ENCODE measurements at regions not wholly inside any gene's neighbourhood (a gene's known extent, or its start where the extent isn't known, plus 50 kb on each side); places are given as distances from the start of the nearest gene placed in this dataset.

- no peak for ATAC-seq
- TF ChIP-seq ZNF8 (CRISPR knock-in tag; IDR thresholded peaks at IDR 0.05) (no peak), BACH2 (CRISPR knock-in tag; IDR thresholded peaks at IDR 0.05; ENCODE audit: borderline replicate concordance) (no peak), PATZ1 (CRISPR knock-in tag; IDR thresholded peaks at IDR 0.05; ENCODE audit: borderline replicate concordance) (no peak)
Measured at GRCh38 chr5:89087128-89087527, 204.1 kb upstream of the MEF2C start.

GRCh38 chr5:89086390-89087086 lies 203.6 kb upstream of the MEF2C start:
- no peak for ATAC-seq
- TF ChIP-seq CSRNP3 (CRISPR knock-in tag; IDR thresholded peaks at IDR 0.05): no peak
- TF ChIP-seq GLIS3 (CRISPR knock-in tag; IDR thresholded peaks at IDR 0.05): no peak
- TF ChIP-seq SNAI2 (CRISPR knock-in tag; IDR thresholded peaks at IDR 0.05): no peak
- no peak for TF ChIP-seq TCF4 (CRISPR knock-in tag; IDR thresholded peaks at IDR 0.05; ENCODE audit: borderline replicate concordance)
- TF ChIP-seq ZFP30 (CRISPR knock-in tag; IDR thresholded peaks at IDR 0.05): no peak
- no peak for TF ChIP-seq ZNF8 (CRISPR knock-in tag; IDR thresholded peaks at IDR 0.05)
- no peak for TF ChIP-seq ZFP3 (CRISPR knock-in tag; IDR thresholded peaks at IDR 0.05)
- no peak for TF ChIP-seq CSDC2 (CRISPR knock-in tag; IDR thresholded peaks at IDR 0.05)
- no peak for TF ChIP-seq PPARA (CRISPR knock-in tag; IDR thresholded peaks at IDR 0.05; ENCODE audit: borderline replicate concordance)
- TF ChIP-seq ISL1 (CRISPR knock-in tag; IDR thresholded peaks at IDR 0.05): no peak
- TF ChIP-seq PATZ1 (CRISPR knock-in tag; IDR thresholded peaks at IDR 0.05; ENCODE audit: borderline replicate concordance): no peak
- TF ChIP-seq OSR1 (CRISPR knock-in tag; IDR thresholded peaks at IDR 0.05): no peak
- TF ChIP-seq ESRRG (CRISPR knock-in tag; IDR thresholded peaks at IDR 0.05): no peak
- no peak for TF ChIP-seq TSHZ2 (CRISPR knock-in tag; IDR thresholded peaks at IDR 0.05)
- no peak for TF ChIP-seq RARB (CRISPR knock-in tag; IDR thresholded peaks at IDR 0.05)
- no peak for TF ChIP-seq POU6F1 (CRISPR knock-in tag; IDR thresholded peaks at IDR 0.05; ENCODE audit: borderline replicate concordance, low read depth)
- no peak for TF ChIP-seq ZNF565 (CRISPR knock-in tag; conservative IDR thresholded peaks at IDR 0.05; ENCODE audit: low read depth)
- no peak for TF ChIP-seq ARNTL (CRISPR knock-in tag; IDR thresholded peaks at IDR 0.05; ENCODE audit: borderline replicate concordance, low read depth)
- TF ChIP-seq BACH2 (CRISPR knock-in tag; IDR thresholded peaks at IDR 0.05; ENCODE audit: borderline replicate concordance): no peak

GRCh38 chr5:89083791-89084190 lies 200.8 kb upstream of the MEF2C start:
- ATAC-seq: peak; percentile 76
- TF ChIP-seq ESRRG (CRISPR knock-in tag; IDR thresholded peaks at IDR 0.05): no peak
- TF ChIP-seq POU6F1 (CRISPR knock-in tag; IDR thresholded peaks at IDR 0.05; ENCODE audit: borderline replicate concordance, low read depth): no peak
- peak; percentile 37; the same call in 1 of the 2 replicates for TF ChIP-seq TOX (CRISPR knock-in tag; IDR thresholded peaks at IDR 0.05; ENCODE audit: borderline replicate concordance)
- no peak for TF ChIP-seq ZNF70 (CRISPR knock-in tag; IDR thresholded peaks at IDR 0.05)
- TF ChIP-seq ISL1 (CRISPR knock-in tag; IDR thresholded peaks at IDR 0.05): no peak; the same call in 1 of the 2 replicates
